A673 (cell line): ENCODE measurements at regions not wholly inside any gene's neighbourhood (a gene's known extent, or its start where the extent isn't known, plus 50 kb on each side); places are given as distances from the start of the nearest gene placed in this dataset.

ENCODE experiments used
- EZH2 ChIP-seq: fragments of 200-600 bp; sonication (generic); IDR thresholded peaks from 2 replicates; pipeline ENCODE4 v1.6.1; 2017; ENCODE audit warnings: borderline replicate concordance, low read depth, mild to moderate bottlenecking, mixed read lengths, antibody characterized with exemption, low read length; ENCODE audit not compliant: poor library complexity, severe bottlenecking
- TF ChIP-seq, protein P1 (sequence below): fragments of 300-800, 200-600 bp; sonication (generic); conservative IDR thresholded peaks from 2 replicates; pipeline ENCODE4 v1.5.1; 2017; ENCODE audit warnings: low read depth, mild to moderate bottlenecking, antibody characterized with exemption, low read length, moderate library complexity, mixed read lengths

DNA sequence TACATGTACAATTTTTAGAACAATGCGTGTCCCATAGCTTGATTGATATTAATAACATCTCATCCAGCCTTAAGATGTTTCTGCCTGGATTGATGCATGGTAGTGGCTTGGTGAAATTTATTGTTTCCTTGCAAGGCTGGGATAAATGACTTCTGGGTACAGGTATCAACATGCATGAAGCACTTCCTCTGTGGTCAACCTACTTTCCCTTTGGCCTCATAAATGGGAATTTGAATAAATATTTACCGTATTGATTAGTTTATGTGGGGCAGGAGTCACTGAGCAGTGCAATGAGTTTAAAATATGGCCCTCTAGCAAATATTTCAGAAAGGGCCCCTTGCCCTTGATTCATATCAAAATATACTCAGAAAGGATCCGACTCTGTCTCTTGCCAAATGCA is 83.9 kb upstream of the KCNE2 start:
- TF ChIP-seq, protein P1, sequence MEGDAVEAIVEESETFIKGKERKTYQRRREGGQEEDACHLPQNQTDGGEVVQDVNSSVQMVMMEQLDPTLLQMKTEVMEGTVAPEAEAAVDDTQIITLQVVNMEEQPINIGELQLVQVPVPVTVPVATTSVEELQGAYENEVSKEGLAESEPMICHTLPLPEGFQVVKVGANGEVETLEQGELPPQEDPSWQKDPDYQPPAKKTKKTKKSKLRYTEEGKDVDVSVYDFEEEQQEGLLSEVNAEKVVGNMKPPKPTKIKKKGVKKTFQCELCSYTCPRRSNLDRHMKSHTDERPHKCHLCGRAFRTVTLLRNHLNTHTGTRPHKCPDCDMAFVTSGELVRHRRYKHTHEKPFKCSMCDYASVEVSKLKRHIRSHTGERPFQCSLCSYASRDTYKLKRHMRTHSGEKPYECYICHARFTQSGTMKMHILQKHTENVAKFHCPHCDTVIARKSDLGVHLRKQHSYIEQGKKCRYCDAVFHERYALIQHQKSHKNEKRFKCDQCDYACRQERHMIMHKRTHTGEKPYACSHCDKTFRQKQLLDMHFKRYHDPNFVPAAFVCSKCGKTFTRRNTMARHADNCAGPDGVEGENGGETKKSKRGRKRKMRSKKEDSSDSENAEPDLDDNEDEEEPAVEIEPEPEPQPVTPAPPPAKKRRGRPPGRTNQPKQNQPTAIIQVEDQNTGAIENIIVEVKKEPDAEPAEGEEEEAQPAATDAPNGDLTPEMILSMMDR: no peak
- TF ChIP-seq EZH2: no peak
